ENCODE measurements at regions not wholly inside any gene's neighbourhood (a gene's known extent, or its start where the extent isn't known, plus 50 kb on each side); places are given as distances from the start of the nearest gene placed in this dataset.

- no peak for TF ChIP-seq TOX (CRISPR knock-in tag; IDR thresholded peaks at IDR 0.05; ENCODE audit: borderline replicate concordance)
- no peak for ATAC-seq
Observed at GRCh38 chr4:126993351-126993750, 639.4 kb upstream of the INTU start.

GRCh38 chr4:126995235-126995634 lies 637.5 kb upstream of the INTU start:
- no peak for ATAC-seq
- no peak for TF ChIP-seq TOX (CRISPR knock-in tag; IDR thresholded peaks at IDR 0.05; ENCODE audit: borderline replicate concordance)
- TF ChIP-seq SNAI2 (CRISPR knock-in tag; IDR thresholded peaks at IDR 0.05): no peak
- no peak for TF ChIP-seq RARB (CRISPR knock-in tag; IDR thresholded peaks at IDR 0.05)
- no peak for TF ChIP-seq TCF4 (CRISPR knock-in tag; IDR thresholded peaks at IDR 0.05; ENCODE audit: borderline replicate concordance)
- TF ChIP-seq TSHZ2 (CRISPR knock-in tag; IDR thresholded peaks at IDR 0.05): no peak
- no peak for TF ChIP-seq ZNF70 (CRISPR knock-in tag; IDR thresholded peaks at IDR 0.05)
- TF ChIP-seq CSDC2 (CRISPR knock-in tag; IDR thresholded peaks at IDR 0.05): no peak
- no peak for TF ChIP-seq ZNF8 (CRISPR knock-in tag; IDR thresholded peaks at IDR 0.05)
- no peak for TF ChIP-seq ISL1 (CRISPR knock-in tag; IDR thresholded peaks at IDR 0.05)
- no peak for TF ChIP-seq OSR1 (CRISPR knock-in tag; IDR thresholded peaks at IDR 0.05)
- no peak for TF ChIP-seq ZFP3 (CRISPR knock-in tag; IDR thresholded peaks at IDR 0.05)
- TF ChIP-seq CREB5 (CRISPR knock-in tag; IDR thresholded peaks at IDR 0.05; ENCODE audit: low read depth): no peak
- no peak for TF ChIP-seq BACH2 (CRISPR knock-in tag; IDR thresholded peaks at IDR 0.05; ENCODE audit: borderline replicate concordance)
- no peak for TF ChIP-seq PATZ1 (CRISPR knock-in tag; IDR thresholded peaks at IDR 0.05; ENCODE audit: borderline replicate concordance)
- TF ChIP-seq ZNF565 (CRISPR knock-in tag; conservative IDR thresholded peaks at IDR 0.05; ENCODE audit: low read depth): no peak

- no peak for ATAC-seq
- TF ChIP-seq ARNTL (CRISPR knock-in tag; IDR thresholded peaks at IDR 0.05; ENCODE audit: borderline replicate concordance, low read depth) (no peak), ZNF8 (CRISPR knock-in tag; IDR thresholded peaks at IDR 0.05) (no peak), ZC3H10 (CRISPR knock-in tag; IDR thresholded peaks at IDR 0.05) (no peak), GLIS3 (CRISPR knock-in tag; IDR thresholded peaks at IDR 0.05) (no peak), ESRRG (CRISPR knock-in tag; IDR thresholded peaks at IDR 0.05) (no peak)
Observed at GRCh38 chr4:127000110-127000509, 632.6 kb upstream of the INTU start.

- no peak for ATAC-seq
- no peak for TF ChIP-seq PPARA (CRISPR knock-in tag; IDR thresholded peaks at IDR 0.05; ENCODE audit: borderline replicate concordance)
- no peak for TF ChIP-seq CSDC2 (CRISPR knock-in tag; IDR thresholded peaks at IDR 0.05)
- no peak for TF ChIP-seq BACH2 (CRISPR knock-in tag; IDR thresholded peaks at IDR 0.05; ENCODE audit: borderline replicate concordance)
- no peak for TF ChIP-seq ISL1 (CRISPR knock-in tag; IDR thresholded peaks at IDR 0.05)
- TF ChIP-seq ZFP30 (CRISPR knock-in tag; IDR thresholded peaks at IDR 0.05): no peak
- no peak for TF ChIP-seq RARB (CRISPR knock-in tag; IDR thresholded peaks at IDR 0.05)
- TF ChIP-seq ARNTL (CRISPR knock-in tag; IDR thresholded peaks at IDR 0.05; ENCODE audit: borderline replicate concordance, low read depth): no peak
- no peak for TF ChIP-seq PATZ1 (CRISPR knock-in tag; IDR thresholded peaks at IDR 0.05; ENCODE audit: borderline replicate concordance)
- no peak for TF ChIP-seq ZNF8 (CRISPR knock-in tag; IDR thresholded peaks at IDR 0.05)
- TF ChIP-seq ZFP3 (CRISPR knock-in tag; IDR thresholded peaks at IDR 0.05): no peak
- TF ChIP-seq ZNF70 (CRISPR knock-in tag; IDR thresholded peaks at IDR 0.05): no peak
- no peak for TF ChIP-seq CSRNP3 (CRISPR knock-in tag; IDR thresholded peaks at IDR 0.05)
- TF ChIP-seq TSHZ2 (CRISPR knock-in tag; IDR thresholded peaks at IDR 0.05): no peak
- TF ChIP-seq ESRRG (CRISPR knock-in tag; IDR thresholded peaks at IDR 0.05): no peak
Observed at GRCh38 chr4:127000846-127001245, 631.9 kb upstream of the INTU start.
